GM19240 (cell line): ENCODE measurements at regions not wholly inside any gene's neighbourhood (a gene's known extent, or its start where the extent isn't known, plus 50 kb on each side); places are given as distances from the start of the nearest gene placed in this dataset.

ENCODE experiments used
- DNase-seq: peaks from one replicate; pipeline ENCODE4 v3.0.0; 2011; ENCODE audit warnings: low spot score; ENCODE audit not compliant: insufficient read length

- DNase-seq, result no peak
Observed at GRCh38 chr2:120496759-120497158, 150.8 kb downstream of the INHBB start.

DNA sequence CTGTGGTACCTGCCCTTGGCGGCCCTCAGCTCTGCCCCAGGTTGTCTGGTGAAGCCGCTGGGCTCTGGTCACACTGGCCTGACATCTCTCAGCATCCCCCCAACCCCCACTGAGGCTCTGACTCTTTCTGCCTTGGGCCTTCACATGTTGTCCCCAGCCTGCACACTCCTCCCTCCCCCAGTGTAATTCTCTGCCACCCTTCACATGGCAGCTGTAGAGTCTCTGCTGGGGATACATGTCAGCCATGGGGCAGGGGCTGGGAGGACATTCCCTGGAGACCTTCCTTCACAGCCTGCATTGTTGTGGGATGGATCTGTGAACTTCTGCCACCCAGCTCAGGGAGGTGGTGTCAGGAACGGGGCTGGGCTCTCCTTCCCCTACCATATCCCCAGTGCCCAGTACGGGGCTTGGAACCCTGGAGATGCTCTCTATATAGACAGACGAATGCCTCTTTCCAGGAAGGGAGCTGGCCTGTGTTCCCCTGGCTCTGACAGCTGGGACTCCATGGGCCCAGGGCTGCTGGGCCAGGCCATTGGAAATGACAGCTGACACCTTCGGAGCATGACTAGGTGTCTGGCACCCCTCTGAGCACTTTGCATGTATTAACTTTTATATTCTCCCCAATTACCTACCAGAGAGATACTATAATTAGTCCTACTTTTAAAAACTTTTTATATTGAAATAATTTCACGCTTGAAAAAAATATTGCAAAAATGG lies 151.5 kb downstream of the INHBB start:
- no peak for DNase-seq

GRCh38 chr2:120498121-120498520 lies 152.2 kb downstream of the INHBB start:
- no peak for DNase-seq

DNA sequence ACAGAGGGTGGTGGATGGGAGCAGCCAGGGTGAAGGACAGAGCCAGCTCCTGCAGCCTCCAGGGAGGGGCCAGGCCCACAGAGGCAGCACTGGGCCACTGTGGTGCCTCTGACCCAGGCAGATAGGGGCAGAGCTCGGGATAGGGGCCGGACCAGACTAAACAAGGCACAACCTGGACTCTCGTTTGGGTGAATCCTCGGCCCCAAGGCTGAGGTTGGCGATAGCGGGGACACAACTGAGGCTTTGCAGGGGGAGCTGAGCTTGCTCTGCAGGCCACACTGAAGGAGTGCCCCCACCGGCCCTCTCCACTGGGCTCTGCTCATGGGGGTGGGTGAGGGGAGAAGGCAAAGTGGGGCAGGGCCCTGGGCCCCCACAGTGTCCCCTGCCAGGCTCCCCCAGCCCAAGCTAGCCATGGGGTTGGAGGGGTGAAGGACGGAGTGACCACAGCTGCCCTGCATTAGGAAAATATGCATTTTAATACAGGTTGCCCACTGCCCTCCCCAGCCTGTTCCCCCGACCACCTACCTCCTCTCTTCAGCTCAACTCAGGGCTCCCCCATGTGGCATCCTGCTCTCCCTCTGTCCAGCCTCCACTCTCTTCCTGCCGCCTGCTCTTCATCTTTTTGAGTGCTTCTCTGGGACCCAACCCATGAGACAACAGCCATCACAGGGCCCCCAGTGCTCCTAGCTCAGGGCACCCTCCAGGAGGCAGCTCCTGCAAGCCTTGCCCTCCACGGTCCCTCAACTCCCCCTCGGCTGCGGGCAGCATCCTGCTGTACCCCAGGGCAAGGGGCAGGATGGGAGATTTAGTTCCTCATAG lies 152.8 kb downstream of the INHBB start:
- DNase-seq, result no peak

GRCh38 chr2:120499784-120500495 lies 154.0 kb downstream of the INHBB start:
- no peak for DNase-seq

- no peak for DNase-seq
Observed at GRCh38 chr2:120501591-120501990, 155.7 kb downstream of the INHBB start.

DNA sequence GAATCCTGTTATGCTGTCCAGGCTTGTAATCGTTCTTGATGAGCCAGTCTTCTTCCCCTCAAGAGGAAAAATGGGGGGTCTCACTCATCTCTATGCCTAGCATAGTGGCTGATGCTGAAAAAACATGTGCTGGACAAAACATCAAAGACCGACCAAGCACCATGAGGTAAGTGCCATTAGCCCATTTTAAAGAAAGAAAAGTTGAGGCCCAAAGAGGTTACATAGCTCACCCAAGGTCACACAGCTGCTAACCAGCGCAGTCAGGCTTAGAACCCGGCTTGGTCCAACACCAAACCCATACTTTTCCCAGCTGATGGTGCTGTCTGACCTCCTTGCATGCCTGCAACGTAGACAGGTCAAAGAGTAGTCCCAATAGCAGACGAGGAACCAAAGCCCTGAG lies 156.4 kb downstream of the INHBB start:
- no peak for DNase-seq

DNA sequence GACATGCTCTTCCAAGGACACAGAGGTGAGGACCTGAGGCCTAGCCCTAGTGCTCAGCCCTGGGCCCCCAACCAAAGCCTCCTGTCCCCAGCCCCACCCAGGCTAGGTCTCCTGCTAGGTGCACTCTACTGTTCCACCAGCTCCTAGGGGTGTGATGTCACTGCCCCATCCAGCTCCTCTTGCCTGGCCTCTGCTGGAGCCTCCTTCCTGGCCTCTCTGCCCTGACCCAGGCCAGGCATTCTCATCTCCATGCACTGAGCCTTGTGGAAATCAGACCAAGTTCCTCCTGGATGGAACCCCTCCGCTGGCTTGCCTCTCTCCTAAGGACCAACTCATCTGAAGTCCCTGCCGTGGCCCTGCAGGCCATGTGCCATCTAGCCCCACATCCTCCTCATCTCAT lies 156.8 kb downstream of the INHBB start:
- no peak for DNase-seq

GRCh38 chr2:120503206-120503792 lies 157.4 kb downstream of the INHBB start:
- no peak for DNase-seq

GRCh38 chr2:120503793-120504571 lies 158.0 kb downstream of the INHBB start:
- no peak for DNase-seq

GRCh38 chr2:120504936-120505705 lies 159.2 kb downstream of the INHBB start:
- DNase-seq, result no peak

DNA sequence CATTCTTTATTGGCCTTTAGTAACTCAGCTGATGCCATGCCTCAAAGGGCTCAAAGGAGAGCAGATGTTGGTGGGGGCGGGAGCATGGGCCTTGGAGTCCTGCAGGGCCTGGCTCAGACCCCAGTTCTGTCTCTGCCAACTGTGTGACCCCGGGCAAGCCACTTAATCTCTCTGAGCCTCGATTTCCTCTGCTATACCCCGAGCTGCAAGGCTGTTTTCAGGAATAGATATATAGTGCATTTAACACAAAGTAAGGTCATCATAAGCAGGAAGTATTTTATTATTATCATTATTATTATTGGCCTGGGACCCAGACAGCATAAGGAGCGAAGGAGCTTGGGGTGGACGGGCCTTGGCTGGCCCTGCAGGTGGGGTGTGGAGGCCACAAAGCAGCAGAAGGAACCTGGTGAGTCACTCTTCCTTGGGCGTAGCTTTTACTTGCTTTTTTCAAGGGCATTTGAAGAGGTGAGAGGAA lies 162.7 kb downstream of the INHBB start:
- no peak for DNase-seq

GRCh38 chr2:120509213-120509815 lies 163.4 kb downstream of the INHBB start:
- DNase-seq, result no peak

- no peak for DNase-seq
Observed at GRCh38 chr2:120509991-120510735, 164.2 kb downstream of the INHBB start.

GRCh38 chr2:120510751-120511395 lies 164.9 kb downstream of the INHBB start:
- DNase-seq, result no peak

GRCh38 chr2:120511536-120511935 lies 165.6 kb downstream of the INHBB start:
- DNase-seq, result no peak

- no peak for DNase-seq
Observed at GRCh38 chr2:120511947-120512710, 166.2 kb downstream of the INHBB start.
